A549 (cell line): ENCODE measurements at regions not wholly inside any gene's neighbourhood (a gene's known extent, or its start where the extent isn't known, plus 50 kb on each side); places are given as distances from the start of the nearest gene placed in this dataset.

ENCODE experiments used
- ATAC-seq, 2 experiments: fragments of 200-7000 bp in 1 of 2; fragments of >200 bp in 1 of 2; cut with Nextera tagmentation in 1 of 2; cut with Tn5 transposase in 1 of 2; 3 replicates each; pipeline versions ENCODE4 v1.8.0 to v1.9.1; 2018 to 2020; ENCODE audit warnings: mild to moderate bottlenecking in 1 of 2, moderate library complexity in 1 of 2
- CTCF ChIA-PET: fragments of 300-600 bp; sonication (Branson Sonifier 250); formaldehyde crosslinking; extraction: SDS; loops from one replicate; lab custom pipeline; 2021; ENCODE audit warnings: antibody characterized with exemption, inconsistent platforms; lab: Yijun Ruan, JAX
- POLR2A ChIA-PET: fragments of 350-600 bp; formaldehyde crosslinking; extraction: SDS; loops from one replicate; lab custom pipeline; 2021; ENCODE audit warnings: antibody characterized with exemption, inconsistent platforms; lab: Yijun Ruan, JAX
- DNase-seq, 2 experiments: peaks; one replicate each; pipeline versions ENCODE4 v3.0.0 to v3.0.0-alpha.2; 2011 to 2016; ENCODE audit warnings: low read depth in 1 of 2, low spot score in 1 of 2
- FAIRE-seq: peaks from 2 replicates; lab custom pipeline; 2011; peaks lifted over from hg19 to GRCh38; lab: Jason Lieb, UNC
- H3K27ac ChIP-seq, 2 experiments: fragments of >200 bp; sonication (Bioruptor Twin); formaldehyde crosslinking; 3 replicates each; pipeline ENCODE4 v1.5.1; 2016 to 2017
- H3K4me1 ChIP-seq: fragments of >200 bp; sonication (Bioruptor Twin); formaldehyde crosslinking; 3 replicates; pipeline ENCODE4 v1.6.1; 2016
- H3K4me2 ChIP-seq: fragments of >200 bp; sonication (Bioruptor Twin); formaldehyde crosslinking; 3 replicates; pipeline ENCODE4 v1.6.1; 2016
- H3K4me3 ChIP-seq: fragments of >200 bp; sonication (Bioruptor Twin); formaldehyde crosslinking; 3 replicates; pipeline ENCODE4 v1.5.1; 2016
- H3K9me3 ChIP-seq: fragments of >200 bp; sonication (Bioruptor Twin); formaldehyde crosslinking; 3 replicates; pipeline ENCODE4 v1.6.1; 2016
- CBX8 ChIP-seq: fragments of 200-600 bp; sonication (generic); IDR thresholded peaks from 2 replicates; pipeline ENCODE4 v1.6.1; 2016
- CEBPB ChIP-seq, 2 experiments: fragments of >200 bp in 1 of 2; sonication (Bioruptor Twin) in 1 of 2; formaldehyde crosslinking in 1 of 2; IDR thresholded peaks; 2 replicates each; pipeline ENCODE4 v1.6.1; 2012 to 2016
- EHF ChIP-seq: fragments of 250-450 bp; sonication (Bioruptor Pico); IDR thresholded peaks from 2 replicates; pipeline ENCODE4 v1.5.0; 2020; ENCODE audit warnings: mild to moderate bottlenecking
- FOSL2 ChIP-seq, 2 experiments: fragments of 450-650 bp in 1 of 2; fragments of >200 bp in 1 of 2; sonication (Bioruptor Twin) in 1 of 2; formaldehyde crosslinking; IDR thresholded peaks; 2 replicates each; pipeline versions ENCODE4 v1.5.0 to v1.6.1; 2016 to 2020; ENCODE audit warnings: mild to moderate bottlenecking in 1 of 2, moderate library complexity in 1 of 2
- GATA3 ChIP-seq: IDR thresholded peaks from 2 replicates; pipeline ENCODE4 v1.6.1; 2012; ENCODE audit warnings: borderline replicate concordance
- HOXB13 ChIP-seq: fragments of 250-450 bp; sonication (Bioruptor Pico); IDR thresholded peaks from 2 replicates; pipeline ENCODE4 v1.5.0; 2020; ENCODE audit warnings: low read depth, mild to moderate bottlenecking, moderate library complexity
- KDM1A ChIP-seq: fragments of 200-600 bp; sonication (generic); IDR thresholded peaks from 2 replicates; pipeline ENCODE4 v1.6.1; 2016; ENCODE audit warnings: low read depth, mild to moderate bottlenecking
- MYC ChIP-seq: IDR thresholded peaks from 2 replicates; pipeline ENCODE4 v1.6.1; 2012; ENCODE audit warnings: mild to moderate bottlenecking, inconsistent platforms, low read length, improper control_type of control experiment, borderline replicate concordance
- NFE2L2 ChIP-seq: fragments of 150-350 bp; conservative IDR thresholded peaks from 2 replicates; pipeline ENCODE4 v1.6.1; 2014; ENCODE audit warnings: low read length
- PBX3 ChIP-seq: IDR thresholded peaks from 2 replicates; pipeline ENCODE4 v1.6.1; 2012
- POLR2A ChIP-seq: IDR thresholded peaks from 2 replicates; pipeline ENCODE4 v1.6.1; 2012; ENCODE audit warnings: mild to moderate bottlenecking, low read length
- POLR2AphosphoS2 ChIP-seq: conservative IDR thresholded peaks from 2 replicates; pipeline ENCODE4 v1.6.1; 2012; ENCODE audit warnings: low read length, improper control_type of control experiment, inconsistent platforms
- RCOR1 ChIP-seq: fragments of 150-350 bp; IDR thresholded peaks from 2 replicates; pipeline ENCODE4 v1.6.1; 2014; ENCODE audit warnings: antibody characterized with exemption, low read length, low read depth
- RFX5 ChIP-seq: fragments of 450-650 bp; IDR thresholded peaks from 2 replicates; pipeline ENCODE4 v1.7.1; 2014; ENCODE audit warnings: antibody characterized with exemption, mild to moderate bottlenecking, moderate library complexity
- SREBF2 ChIP-seq: fragments of 450-650 bp; IDR thresholded peaks from 2 replicates; pipeline ENCODE4 v1.6.1; 2014; ENCODE audit warnings: mild to moderate bottlenecking, moderate library complexity
- TFCP2L1 ChIP-seq: fragments of 250-450 bp; sonication (Bioruptor Pico); IDR thresholded peaks from 2 replicates; pipeline ENCODE4 v1.5.0; 2021; ENCODE audit warnings: mild to moderate bottlenecking
- USF2 ChIP-seq: fragments of 450-650 bp; IDR thresholded peaks from 2 replicates; pipeline ENCODE4 v1.6.1; 2014; ENCODE audit warnings: antibody characterized with exemption
- ZSCAN20 ChIP-seq: fragments of 250-450 bp; sonication (Bioruptor Pico); IDR thresholded peaks from 2 replicates; pipeline ENCODE4 v1.8.0; 2022; ENCODE audit warnings: mild to moderate bottlenecking, moderate library complexity
- WGBS: methylation state at CpG from one replicate; pipeline ENCODE4 v1.1.6; 2017; ENCODE audit errors: missing lambda C conversion rate; 5-methylcytosine and 5-hydroxymethylcytosine counted together
- TF ChIP-seq, protein P1 (sequence below): fragments of >200 bp; sonication (Bioruptor Twin); formaldehyde crosslinking; IDR thresholded peaks from 3 replicates; pipeline ENCODE4 v1.5.1; 2016
- TF ChIP-seq, protein P2 (sequence below): IDR thresholded peaks from 2 replicates; pipeline ENCODE4 v1.6.1; 2012
- TF ChIP-seq, protein P3 (sequence below): fragments of 150-350 bp; IDR thresholded peaks from 2 replicates; pipeline ENCODE4 v1.6.1; 2014; ENCODE audit warnings: low read depth, mild to moderate bottlenecking, low read length

DNA sequence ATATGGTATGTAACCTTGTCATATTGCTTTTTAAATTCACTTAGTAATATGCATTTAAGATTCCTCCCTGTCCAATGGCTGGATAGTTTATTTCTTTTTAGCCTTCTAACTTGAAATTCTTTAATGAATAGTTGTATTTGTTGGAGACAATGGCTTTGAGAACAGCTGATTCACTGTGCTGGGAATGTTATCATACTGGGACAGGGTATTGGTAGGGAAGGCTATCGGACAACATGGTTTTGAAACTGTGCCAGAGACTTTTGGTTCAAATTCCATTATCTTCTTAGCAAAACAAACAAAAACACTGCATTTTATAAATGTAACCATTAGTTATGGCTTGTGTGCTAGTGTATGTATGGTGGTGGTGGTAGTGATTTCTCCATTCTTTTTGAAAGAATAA is 517.1 kb upstream of the ANKRD30A start (continued):
- TF ChIP-seq, protein P1, sequence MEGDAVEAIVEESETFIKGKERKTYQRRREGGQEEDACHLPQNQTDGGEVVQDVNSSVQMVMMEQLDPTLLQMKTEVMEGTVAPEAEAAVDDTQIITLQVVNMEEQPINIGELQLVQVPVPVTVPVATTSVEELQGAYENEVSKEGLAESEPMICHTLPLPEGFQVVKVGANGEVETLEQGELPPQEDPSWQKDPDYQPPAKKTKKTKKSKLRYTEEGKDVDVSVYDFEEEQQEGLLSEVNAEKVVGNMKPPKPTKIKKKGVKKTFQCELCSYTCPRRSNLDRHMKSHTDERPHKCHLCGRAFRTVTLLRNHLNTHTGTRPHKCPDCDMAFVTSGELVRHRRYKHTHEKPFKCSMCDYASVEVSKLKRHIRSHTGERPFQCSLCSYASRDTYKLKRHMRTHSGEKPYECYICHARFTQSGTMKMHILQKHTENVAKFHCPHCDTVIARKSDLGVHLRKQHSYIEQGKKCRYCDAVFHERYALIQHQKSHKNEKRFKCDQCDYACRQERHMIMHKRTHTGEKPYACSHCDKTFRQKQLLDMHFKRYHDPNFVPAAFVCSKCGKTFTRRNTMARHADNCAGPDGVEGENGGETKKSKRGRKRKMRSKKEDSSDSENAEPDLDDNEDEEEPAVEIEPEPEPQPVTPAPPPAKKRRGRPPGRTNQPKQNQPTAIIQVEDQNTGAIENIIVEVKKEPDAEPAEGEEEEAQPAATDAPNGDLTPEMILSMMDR, result no peak
- TF ChIP-seq CBX8 (no peak), RFX5 (no peak), NFE2L2 (no peak), RCOR1 (no peak), PBX3 (no peak), CEBPB (IDR thresholded peaks at IDR 0.05) (no peak), KDM1A (no peak), POLR2A (no peak)

DNA sequence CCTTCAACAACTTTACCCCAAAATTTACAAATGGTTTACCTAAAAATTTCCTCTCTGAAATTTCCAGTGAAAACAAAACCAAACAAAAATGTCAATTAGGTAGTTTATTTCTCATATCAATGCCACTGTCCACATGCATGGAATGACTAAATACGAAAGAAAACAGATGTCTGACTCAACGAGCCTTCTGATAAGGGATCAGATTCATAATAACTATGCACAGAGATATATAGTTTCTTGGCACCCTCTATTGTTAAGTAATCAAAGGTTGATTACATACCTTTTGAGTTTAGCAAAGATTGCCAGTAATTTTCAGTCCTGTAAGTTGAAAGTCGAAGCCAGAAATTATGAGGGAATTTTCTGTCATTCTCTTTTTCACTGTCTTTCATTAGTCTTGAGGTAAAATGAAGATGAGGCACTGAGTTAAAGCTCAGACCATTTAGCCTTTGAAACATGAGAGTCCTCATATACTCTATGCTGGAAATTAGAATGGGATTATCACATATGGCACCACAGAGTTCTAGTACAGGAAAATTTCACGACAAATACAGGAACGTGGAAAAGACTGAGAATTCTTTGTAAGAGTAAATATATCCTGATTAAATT is 519.1 kb upstream of the ANKRD30A start:
- ChIA-PET CTCF (interaction anchor here (1.4 kb wide), 1 partner anchor 65 kb away, joined by 3 read pairs; no protein-coding TSS in a partner anchor), POLR2A (no interaction called here)
- H3K9me3 ChIP-seq, result no peaks in the 10 kb centered on the region
- ATAC-seq (no peak), DNase-seq (no peak), FAIRE-seq (no peak)
- H3K4me1 ChIP-seq, result peaks cover 37% of the 10 kb centered on the region
- no peak overlapping the region; a peak in 1 of 6 replicates for H3K27ac ChIP-seq
- H3K4me2 ChIP-seq, result peak overlapping the region; percentile 52
- TF ChIP-seq, protein P2, sequence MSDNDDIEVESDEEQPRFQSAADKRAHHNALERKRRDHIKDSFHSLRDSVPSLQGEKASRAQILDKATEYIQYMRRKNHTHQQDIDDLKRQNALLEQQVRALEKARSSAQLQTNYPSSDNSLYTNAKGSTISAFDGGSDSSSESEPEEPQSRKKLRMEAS, result no peak
- peak; percentile 51; the same call in 1 of the 2 replicates for TF ChIP-seq GATA3
- no peak overlapping the region for H3K4me3 ChIP-seq
- 21% methylated on average over 5 of the region's 5 CpGs for WGBS

DNA sequence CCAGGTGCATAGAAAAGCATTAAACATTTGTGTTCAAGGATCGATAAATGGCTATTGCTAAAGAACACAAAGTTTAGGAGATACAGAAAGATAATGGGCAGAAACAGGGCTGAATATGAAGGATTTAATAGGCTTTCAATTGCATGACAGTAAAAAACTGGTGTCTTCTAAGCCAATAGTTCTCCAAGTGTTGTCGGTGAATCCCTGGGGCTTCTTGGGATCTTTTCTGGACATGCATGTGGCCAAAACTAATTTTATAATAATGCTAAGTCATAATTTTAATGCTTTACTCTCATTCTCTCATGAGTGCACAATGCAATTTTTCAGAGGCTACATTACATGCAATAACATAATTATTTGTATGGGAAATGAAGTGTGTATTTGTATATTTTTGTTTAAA is 521.1 kb upstream of the ANKRD30A start:
- H3K27ac ChIP-seq, result no peak overlapping the region
- TF ChIP-seq USF2 (no peak), HOXB13 (CRISPR knock-in tag) (no peak), EHF (CRISPR knock-in tag) (no peak), NFE2L2 (no peak), TFCP2L1 (CRISPR knock-in tag) (no peak), RFX5 (no peak), KDM1A (no peak), ZSCAN20 (CRISPR knock-in tag) (no peak), POLR2AphosphoS2 (no peak), SREBF2 (no peak), MYC (no peak), FOSL2 (IDR thresholded peaks at IDR 0.05) (no peak), FOSL2 (CRISPR knock-in tag; IDR thresholded peaks at IDR 0.05) (no peak)
- TF ChIP-seq, protein P1, result no peak
- TF ChIP-seq, protein P3, sequence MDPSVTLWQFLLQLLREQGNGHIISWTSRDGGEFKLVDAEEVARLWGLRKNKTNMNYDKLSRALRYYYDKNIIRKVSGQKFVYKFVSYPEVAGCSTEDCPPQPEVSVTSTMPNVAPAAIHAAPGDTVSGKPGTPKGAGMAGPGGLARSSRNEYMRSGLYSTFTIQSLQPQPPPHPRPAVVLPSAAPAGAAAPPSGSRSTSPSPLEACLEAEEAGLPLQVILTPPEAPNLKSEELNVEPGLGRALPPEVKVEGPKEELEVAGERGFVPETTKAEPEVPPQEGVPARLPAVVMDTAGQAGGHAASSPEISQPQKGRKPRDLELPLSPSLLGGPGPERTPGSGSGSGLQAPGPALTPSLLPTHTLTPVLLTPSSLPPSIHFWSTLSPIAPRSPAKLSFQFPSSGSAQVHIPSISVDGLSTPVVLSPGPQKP, result no peak
- no peak for ATAC-seq
- peaks cover 36% of the 10 kb centered on the region for H3K4me1 ChIP-seq
- FAIRE-seq, result no peak
- ChIA-PET POLR2A (no interaction called here), CTCF (no interaction called here)
- peaks cover 3% of the 10 kb centered on the region; the same call in 1 of the 3 replicates for H3K9me3 ChIP-seq
- no peak for DNase-seq
- H3K4me2 ChIP-seq, result no peak overlapping the region
- WGBS, result 86% methylated on average over 2 of the region's 2 CpGs
- H3K4me3 ChIP-seq, result no peak overlapping the region
